ENCODE measurements at regions not wholly inside any gene's neighbourhood (a gene's known extent, or its start where the extent isn't known, plus 50 kb on each side); places are given as distances from the start of the nearest gene placed in this dataset.

DNA sequence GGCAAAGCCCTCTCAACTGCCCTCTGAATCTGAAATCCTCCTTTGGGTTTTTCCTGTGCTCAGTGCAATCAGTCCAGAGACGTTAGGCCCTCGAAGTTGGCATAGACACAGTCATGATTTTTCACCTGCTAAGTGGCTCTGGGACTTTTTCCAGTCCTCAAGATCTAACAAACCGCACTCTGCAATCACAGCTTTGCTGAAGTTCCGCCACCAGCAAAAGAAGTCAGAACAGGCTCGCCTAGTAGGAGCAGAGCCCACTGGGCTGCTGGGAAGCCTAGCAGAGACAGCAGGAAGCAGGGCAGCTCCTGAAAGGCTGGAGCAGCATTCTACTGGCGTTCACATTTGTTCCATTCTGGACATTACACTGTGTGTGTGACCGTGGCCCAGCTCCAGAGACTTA lies 222.8 kb upstream of the KIF2A start:
- no peaks in the 10 kb centered on the region for H3K4me1 ChIP-seq (ENCODE audit: control insufficient read depth in 4 of 4, insufficient read depth in 4 of 4, low read length in 3 of 4)
- no peaks in the 10 kb centered on the region for H3K27me3 ChIP-seq (ENCODE audit: control insufficient read depth in 4 of 4, insufficient read depth in 4 of 4, low read length in 3 of 4)
- DNase-seq (ENCODE audit: low spot score) = no peak
- H3K4me3 ChIP-seq (ENCODE audit: low read depth in 1 of 3, low read length in 3 of 3) = no peak overlapping the region
- H3K9me3 ChIP-seq (ENCODE audit: control insufficient read depth in 4 of 4, low read length in 3 of 4) = no peaks in the 10 kb centered on the region
- H3K9ac ChIP-seq (ENCODE audit: low read depth in 1 of 2, low read length in 2 of 2) = no peak overlapping the region
- WGBS = 76% methylated on average over 7 of the region's 7 CpGs
- TF ChIP-seq SP1 (IDR thresholded peaks at IDR 0.05) (no peak), TAF1 (conservative IDR thresholded peaks at IDR 0.05) (no peak), HNF4A (conservative IDR thresholded peaks at IDR 0.05) (no peak), HNF4G (IDR thresholded peaks at IDR 0.05) (no peak), RXRA (IDR thresholded peaks at IDR 0.05) (no peak)
- TF ChIP-seq, protein P1, sequence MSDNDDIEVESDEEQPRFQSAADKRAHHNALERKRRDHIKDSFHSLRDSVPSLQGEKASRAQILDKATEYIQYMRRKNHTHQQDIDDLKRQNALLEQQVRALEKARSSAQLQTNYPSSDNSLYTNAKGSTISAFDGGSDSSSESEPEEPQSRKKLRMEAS (IDR thresholded peaks at IDR 0.05) = no peak
- TF ChIP-seq, protein P2, sequence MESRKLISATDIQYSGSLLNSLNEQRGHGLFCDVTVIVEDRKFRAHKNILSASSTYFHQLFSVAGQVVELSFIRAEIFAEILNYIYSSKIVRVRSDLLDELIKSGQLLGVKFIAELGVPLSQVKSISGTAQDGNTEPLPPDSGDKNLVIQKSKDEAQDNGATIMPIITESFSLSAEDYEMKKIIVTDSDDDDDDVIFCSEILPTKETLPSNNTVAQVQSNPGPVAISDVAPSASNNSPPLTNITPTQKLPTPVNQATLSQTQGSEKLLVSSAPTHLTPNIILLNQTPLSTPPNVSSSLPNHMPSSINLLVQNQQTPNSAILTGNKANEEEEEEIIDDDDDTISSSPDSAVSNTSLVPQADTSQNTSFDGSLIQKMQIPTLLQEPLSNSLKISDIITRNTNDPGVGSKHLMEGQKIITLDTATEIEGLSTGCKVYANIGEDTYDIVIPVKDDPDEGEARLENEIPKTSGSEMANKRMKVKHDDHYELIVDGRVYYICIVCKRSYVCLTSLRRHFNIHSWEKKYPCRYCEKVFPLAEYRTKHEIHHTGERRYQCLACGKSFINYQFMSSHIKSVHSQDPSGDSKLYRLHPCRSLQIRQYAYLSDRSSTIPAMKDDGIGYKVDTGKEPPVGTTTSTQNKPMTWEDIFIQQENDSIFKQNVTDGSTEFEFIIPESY (IDR thresholded peaks at IDR 0.05) = no peak
- no peak overlapping the region for H3K27ac ChIP-seq (ENCODE audit: low read depth in 1 of 2, low read length in 2 of 2)
- no peaks in the 10 kb centered on the region for H3K36me3 ChIP-seq (ENCODE audit: control insufficient read depth in 4 of 4, insufficient read depth in 3 of 4, low read depth in 1 of 4, low read length in 3 of 4)

DNA sequence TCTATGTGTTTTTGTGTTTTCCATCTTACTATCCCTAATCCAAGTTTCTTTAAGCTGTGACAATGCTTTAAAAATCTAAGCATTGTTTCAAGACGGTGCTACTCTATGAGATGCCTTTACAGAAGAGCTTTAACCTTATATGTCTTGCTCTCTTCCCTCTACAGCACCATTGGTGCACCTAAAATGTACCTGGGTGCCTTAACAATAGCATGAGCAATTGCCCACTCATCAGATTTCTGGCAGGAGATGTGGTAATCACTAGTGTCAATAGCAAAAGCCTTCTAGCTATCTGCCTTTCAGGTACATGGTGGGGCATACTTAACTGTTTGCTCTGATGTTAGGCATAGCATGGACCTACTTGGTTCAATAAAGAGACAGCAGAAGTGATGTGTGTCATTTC lies 222.3 kb upstream of the KIF2A start:
- no peaks in the 10 kb centered on the region for H3K36me3 ChIP-seq (ENCODE audit: control insufficient read depth in 4 of 4, insufficient read depth in 3 of 4, low read depth in 1 of 4, low read length in 3 of 4)
- H3K4me3 ChIP-seq (ENCODE audit: low read depth in 1 of 3, low read length in 3 of 3) = no peak overlapping the region
- TF ChIP-seq, protein P3, sequence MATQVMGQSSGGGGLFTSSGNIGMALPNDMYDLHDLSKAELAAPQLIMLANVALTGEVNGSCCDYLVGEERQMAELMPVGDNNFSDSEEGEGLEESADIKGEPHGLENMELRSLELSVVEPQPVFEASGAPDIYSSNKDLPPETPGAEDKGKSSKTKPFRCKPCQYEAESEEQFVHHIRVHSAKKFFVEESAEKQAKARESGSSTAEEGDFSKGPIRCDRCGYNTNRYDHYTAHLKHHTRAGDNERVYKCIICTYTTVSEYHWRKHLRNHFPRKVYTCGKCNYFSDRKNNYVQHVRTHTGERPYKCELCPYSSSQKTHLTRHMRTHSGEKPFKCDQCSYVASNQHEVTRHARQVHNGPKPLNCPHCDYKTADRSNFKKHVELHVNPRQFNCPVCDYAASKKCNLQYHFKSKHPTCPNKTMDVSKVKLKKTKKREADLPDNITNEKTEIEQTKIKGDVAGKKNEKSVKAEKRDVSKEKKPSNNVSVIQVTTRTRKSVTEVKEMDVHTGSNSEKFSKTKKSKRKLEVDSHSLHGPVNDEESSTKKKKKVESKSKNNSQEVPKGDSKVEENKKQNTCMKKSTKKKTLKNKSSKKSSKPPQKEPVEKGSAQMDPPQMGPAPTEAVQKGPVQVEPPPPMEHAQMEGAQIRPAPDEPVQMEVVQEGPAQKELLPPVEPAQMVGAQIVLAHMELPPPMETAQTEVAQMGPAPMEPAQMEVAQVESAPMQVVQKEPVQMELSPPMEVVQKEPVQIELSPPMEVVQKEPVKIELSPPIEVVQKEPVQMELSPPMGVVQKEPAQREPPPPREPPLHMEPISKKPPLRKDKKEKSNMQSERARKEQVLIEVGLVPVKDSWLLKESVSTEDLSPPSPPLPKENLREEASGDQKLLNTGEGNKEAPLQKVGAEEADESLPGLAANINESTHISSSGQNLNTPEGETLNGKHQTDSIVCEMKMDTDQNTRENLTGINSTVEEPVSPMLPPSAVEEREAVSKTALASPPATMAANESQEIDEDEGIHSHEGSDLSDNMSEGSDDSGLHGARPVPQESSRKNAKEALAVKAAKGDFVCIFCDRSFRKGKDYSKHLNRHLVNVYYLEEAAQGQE (IDR thresholded peaks at IDR 0.05) = no peak
- TF ChIP-seq, protein P4, sequence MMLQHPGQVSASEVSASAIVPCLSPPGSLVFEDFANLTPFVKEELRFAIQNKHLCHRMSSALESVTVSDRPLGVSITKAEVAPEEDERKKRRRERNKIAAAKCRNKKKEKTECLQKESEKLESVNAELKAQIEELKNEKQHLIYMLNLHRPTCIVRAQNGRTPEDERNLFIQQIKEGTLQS (IDR thresholded peaks at IDR 0.05) = no peak
- TF ChIP-seq FOXA2 (IDR thresholded peaks at IDR 0.05) (no peak), NR2F2 (IDR thresholded peaks at IDR 0.05) (no peak), RAD21 (IDR thresholded peaks at IDR 0.05) (no peak)
- H3K9ac ChIP-seq (ENCODE audit: low read depth in 1 of 2, low read length in 2 of 2) = no peak overlapping the region
- WGBS = 77% methylated on average over 1 of the region's 1 CpG
- H3K4me1 ChIP-seq (ENCODE audit: control insufficient read depth in 4 of 4, insufficient read depth in 4 of 4, low read length in 3 of 4) = no peaks in the 10 kb centered on the region
- no peaks in the 10 kb centered on the region for H3K9me3 ChIP-seq (ENCODE audit: control insufficient read depth in 4 of 4, low read length in 3 of 4)
- DNase-seq (ENCODE audit: low spot score) = no peak
- no peak overlapping the region for H3K27ac ChIP-seq (ENCODE audit: low read depth in 1 of 2, low read length in 2 of 2)
- no peaks in the 10 kb centered on the region for H3K27me3 ChIP-seq (ENCODE audit: control insufficient read depth in 4 of 4, insufficient read depth in 4 of 4, low read length in 3 of 4)

DNA sequence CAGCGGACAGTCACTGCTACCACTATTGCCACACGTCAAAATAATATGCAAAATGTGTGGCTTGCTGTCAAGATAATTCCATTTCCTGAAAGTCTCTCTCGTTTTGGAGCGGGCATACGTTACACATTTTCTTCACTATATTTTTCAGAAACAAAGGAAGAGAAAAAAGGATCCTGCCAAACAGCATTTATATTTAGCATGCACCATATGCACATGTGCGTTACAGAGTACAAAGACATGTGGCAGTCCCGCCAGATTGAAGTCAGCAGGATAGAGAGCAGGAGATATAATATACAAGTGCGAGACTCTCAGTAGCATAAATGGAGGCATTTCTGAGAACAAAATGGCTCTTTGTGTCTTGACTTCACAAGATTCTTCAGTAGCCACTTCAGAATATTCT lies 221.6 kb upstream of the KIF2A start:
- Histone ChIP-seq H3K27ac (ENCODE audit: low read depth in 1 of 2, low read length in 2 of 2) (no peak overlapping the region), H3K27me3 (ENCODE audit: control insufficient read depth in 4 of 4, insufficient read depth in 4 of 4, low read length in 3 of 4) (no peaks in the 10 kb centered on the region), H3K4me1 (ENCODE audit: control insufficient read depth in 4 of 4, insufficient read depth in 4 of 4, low read length in 3 of 4) (no peaks in the 10 kb centered on the region), H3K4me3 (ENCODE audit: low read depth in 1 of 3, low read length in 3 of 3) (no peak overlapping the region), H3K9ac (ENCODE audit: low read depth in 1 of 2, low read length in 2 of 2) (no peak overlapping the region), H3K36me3 (ENCODE audit: control insufficient read depth in 4 of 4, insufficient read depth in 3 of 4, low read depth in 1 of 4, low read length in 3 of 4) (no peaks in the 10 kb centered on the region), H3K9me3 (ENCODE audit: control insufficient read depth in 4 of 4, low read length in 3 of 4) (no peaks in the 10 kb centered on the region)
- TF ChIP-seq RXRA (IDR thresholded peaks at IDR 0.05) (no peak), YY1 (IDR thresholded peaks at IDR 0.05) (no peak), FOXA1 (IDR thresholded peaks at IDR 0.05) (no peak), EGR1 (IDR thresholded peaks at IDR 0.05; ENCODE audit: low read depth in 2 of 2) (no peak), HNF4G (IDR thresholded peaks at IDR 0.05) (no peak)
- TF ChIP-seq, protein P1 (IDR thresholded peaks at IDR 0.05) = no peak
- TF ChIP-seq, protein P4 (IDR thresholded peaks at IDR 0.05) = no peak
- TF ChIP-seq, protein P3 (IDR thresholded peaks at IDR 0.05) = no peak
- 84% methylated on average over 8 of the region's 8 CpGs for WGBS
- no peak for DNase-seq (ENCODE audit: low spot score)
